DND-41 (cell line): ENCODE measurements at regions not wholly inside any gene's neighbourhood (a gene's known extent, or its start where the extent isn't known, plus 50 kb on each side); places are given as distances from the start of the nearest gene placed in this dataset.

Source experiments
- ATAC-seq: fragments of 200-7000 bp; cut with Tn5 transposase; 3 replicates; pipeline ENCODE4 v1.9.1; 2021; ENCODE audit warnings: low read depth; ENCODE audit not compliant: insufficient read depth
- DNase-seq: peaks from one replicate; pipeline ENCODE4 v3.0.0-alpha.2; 2020
- H2AFZ ChIP-seq: 2 replicates; pipeline ENCODE4 v1.6.0; 2012; ENCODE audit warnings: low read depth, low read length
- H3K27ac ChIP-seq: 2 replicates; pipeline ENCODE4 v1.5.1; 2012; ENCODE audit warnings: low read length, inconsistent platforms
- H3K27me3 ChIP-seq: fragments of 200-600 bp; sonication (generic); 2 replicates; pipeline ENCODE4 v1.6.0; 2012; ENCODE audit warnings: low read length, mild to moderate bottlenecking, inconsistent platforms; ENCODE audit not compliant: insufficient read depth, poor library complexity
- H3K36me3 ChIP-seq: 2 replicates; pipeline ENCODE4 v1.5.1; 2012; ENCODE audit warnings: low read length, inconsistent platforms; ENCODE audit not compliant: insufficient read depth
- H3K4me1 ChIP-seq: 2 replicates; pipeline ENCODE4 v1.5.1; 2012; ENCODE audit warnings: mild to moderate bottlenecking, low read length; ENCODE audit not compliant: insufficient read depth
- H3K4me2 ChIP-seq: 2 replicates; pipeline ENCODE4 v1.6.0; 2012; ENCODE audit warnings: mild to moderate bottlenecking, moderate library complexity, low read length, inconsistent platforms; ENCODE audit not compliant: insufficient read depth
- H3K4me3 ChIP-seq, 2 experiments: fragments of 200-600 bp in 1 of 2; shearing (Covaris generic) in 1 of 2; 2 replicates each; pipeline ENCODE4 v1.5.1; 2012 to 2016; ENCODE audit warnings: inconsistent platforms in 2 of 2, low read length in 2 of 2, mild to moderate bottlenecking in 2 of 2, low read depth in 1 of 2, moderate library complexity in 1 of 2
- H3K79me2 ChIP-seq: 2 replicates; pipeline ENCODE4 v1.6.0; 2012; ENCODE audit warnings: low read length, inconsistent platforms; ENCODE audit not compliant: insufficient read depth
- H3K9ac ChIP-seq: 2 replicates; pipeline ENCODE4 v1.6.0; 2012; ENCODE audit warnings: low read depth, mild to moderate bottlenecking, inconsistent platforms, low read length, moderate library complexity
- H3K9me3 ChIP-seq: 2 replicates; pipeline ENCODE4 v1.5.1; 2012; ENCODE audit warnings: low read length, moderate library complexity, mild to moderate bottlenecking, inconsistent platforms; ENCODE audit not compliant: insufficient read depth, severe bottlenecking
- H4K20me1 ChIP-seq: 2 replicates; pipeline ENCODE4 v1.6.0; 2012; ENCODE audit warnings: low read length; ENCODE audit not compliant: insufficient read depth
- EZH2 ChIP-seq: IDR thresholded peaks from 3 replicates; pipeline ENCODE4 v1.6.1; 2012; ENCODE audit warnings: borderline replicate concordance, low read depth, mild to moderate bottlenecking, moderate library complexity, low read length, inconsistent platforms; ENCODE audit not compliant: severe bottlenecking
- TF ChIP-seq, protein P1 (sequence below): IDR thresholded peaks from 2 replicates; pipeline ENCODE4 v1.5.1; 2012; ENCODE audit warnings: borderline replicate concordance, low read length, moderate library complexity, mild to moderate bottlenecking; ENCODE audit not compliant: poor library complexity, severe bottlenecking; ENCODE audit errors: extremely low read depth

- H3K27me3 ChIP-seq, result no peaks in the 10 kb centered on the region
Observed at GRCh38 chr21:35324372-35325220, 275.5 kb upstream of the RUNX1 start.

DNA sequence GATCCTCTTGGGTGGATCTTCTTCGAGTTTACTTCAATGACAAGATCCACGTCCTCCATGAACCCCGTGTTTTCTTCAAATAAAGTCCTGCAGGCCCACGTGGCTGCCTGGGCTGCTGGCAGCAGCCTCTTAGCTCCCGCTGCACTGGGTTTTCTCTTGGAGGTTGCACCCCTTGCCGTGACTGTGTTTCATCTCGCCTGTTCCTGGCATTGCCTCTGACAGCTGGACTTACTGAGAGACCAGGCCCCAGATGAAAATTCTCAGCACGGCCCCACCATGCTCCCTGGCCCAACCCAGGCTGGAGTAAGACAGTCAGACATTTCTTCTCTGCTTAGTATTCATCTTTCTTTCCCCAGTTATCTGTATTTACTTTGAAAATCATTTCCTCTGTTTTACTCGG lies 274.8 kb upstream of the RUNX1 start:
- no peaks in the 10 kb centered on the region for H3K4me1 ChIP-seq
- no peak overlapping the region for H3K9ac ChIP-seq
- H3K4me3 ChIP-seq, result no peak overlapping the region
- no peaks in the 10 kb centered on the region for H3K9me3 ChIP-seq
- no peak overlapping the region for H3K27ac ChIP-seq
- H3K36me3 ChIP-seq, result no peaks in the 10 kb centered on the region
- DNase-seq (no peak), ATAC-seq (no peak)
- H2AFZ ChIP-seq, result no peak overlapping the region
- no peak overlapping the region for H3K4me2 ChIP-seq
- TF ChIP-seq, protein P1, sequence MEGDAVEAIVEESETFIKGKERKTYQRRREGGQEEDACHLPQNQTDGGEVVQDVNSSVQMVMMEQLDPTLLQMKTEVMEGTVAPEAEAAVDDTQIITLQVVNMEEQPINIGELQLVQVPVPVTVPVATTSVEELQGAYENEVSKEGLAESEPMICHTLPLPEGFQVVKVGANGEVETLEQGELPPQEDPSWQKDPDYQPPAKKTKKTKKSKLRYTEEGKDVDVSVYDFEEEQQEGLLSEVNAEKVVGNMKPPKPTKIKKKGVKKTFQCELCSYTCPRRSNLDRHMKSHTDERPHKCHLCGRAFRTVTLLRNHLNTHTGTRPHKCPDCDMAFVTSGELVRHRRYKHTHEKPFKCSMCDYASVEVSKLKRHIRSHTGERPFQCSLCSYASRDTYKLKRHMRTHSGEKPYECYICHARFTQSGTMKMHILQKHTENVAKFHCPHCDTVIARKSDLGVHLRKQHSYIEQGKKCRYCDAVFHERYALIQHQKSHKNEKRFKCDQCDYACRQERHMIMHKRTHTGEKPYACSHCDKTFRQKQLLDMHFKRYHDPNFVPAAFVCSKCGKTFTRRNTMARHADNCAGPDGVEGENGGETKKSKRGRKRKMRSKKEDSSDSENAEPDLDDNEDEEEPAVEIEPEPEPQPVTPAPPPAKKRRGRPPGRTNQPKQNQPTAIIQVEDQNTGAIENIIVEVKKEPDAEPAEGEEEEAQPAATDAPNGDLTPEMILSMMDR, result no peak
- no peak for TF ChIP-seq EZH2
- H4K20me1 ChIP-seq, result no peaks in the 10 kb centered on the region
- H3K27me3 ChIP-seq, result no peaks in the 10 kb centered on the region
- H3K79me2 ChIP-seq, result no peaks in the 10 kb centered on the region

More at GRCh38 chr21:35324372-35325220, 275.5 kb upstream of the RUNX1 start:
- no peaks in the 10 kb centered on the region for H3K9me3 ChIP-seq
- TF ChIP-seq, protein P1, result no peak
- TF ChIP-seq EZH2, result no peak
- no peak overlapping the region for H3K4me2 ChIP-seq
- no peaks in the 10 kb centered on the region for H3K4me1 ChIP-seq
- no peak overlapping the region for H2AFZ ChIP-seq
- H3K4me3 ChIP-seq, result no peak overlapping the region
- no peak overlapping the region for H3K27ac ChIP-seq
- no peaks in the 10 kb centered on the region for H3K36me3 ChIP-seq
- H4K20me1 ChIP-seq, result no peaks in the 10 kb centered on the region
- no peaks in the 10 kb centered on the region for H3K79me2 ChIP-seq
- ATAC-seq (no peak), DNase-seq (no peak)
- H3K9ac ChIP-seq, result no peak overlapping the region

GRCh38 chr21:35321322-35322200 lies 272.5 kb upstream of the RUNX1 start:
- no peaks in the 10 kb centered on the region for H3K4me1 ChIP-seq
- no peak overlapping the region for H3K27ac ChIP-seq
- no peaks in the 10 kb centered on the region for H3K36me3 ChIP-seq
- H3K79me2 ChIP-seq, result no peaks in the 10 kb centered on the region
- no peak for ATAC-seq
- no peak overlapping the region for H3K9ac ChIP-seq
- H4K20me1 ChIP-seq, result no peaks in the 10 kb centered on the region
- H3K4me3 ChIP-seq, result no peak overlapping the region
- no peak overlapping the region for H2AFZ ChIP-seq
- H3K9me3 ChIP-seq, result no peaks in the 10 kb centered on the region
- no peak overlapping the region for H3K4me2 ChIP-seq
- TF ChIP-seq, protein P1, result no peak
- TF ChIP-seq EZH2, result no peak
- DNase-seq, result no peak
- H3K27me3 ChIP-seq, result no peaks in the 10 kb centered on the region
